HEK293 (cell line): ENCODE measurements at regions not wholly inside any gene's neighbourhood (a gene's known extent, or its start where the extent isn't known, plus 50 kb on each side); places are given as distances from the start of the nearest gene placed in this dataset.

ENCODE experiments used
- CTCF ChIA-PET: fragments of 350-600 bp; formaldehyde crosslinking; extraction: SDS; loops from one replicate; lab custom pipeline; 2021; ENCODE audit warnings: antibody characterized with exemption; lab: Yijun Ruan, JAX
- POLR2A ChIA-PET: fragments of 300-600 bp; formaldehyde crosslinking; extraction: SDS; loops from one replicate; lab custom pipeline; 2020; ENCODE audit warnings: antibody characterized with exemption, inconsistent platforms; lab: Yijun Ruan, JAX
- H3K27ac ChIP-seq: fragments of 200-500 bp; sonication (Bioruptor generic); 2 replicates; pipeline ENCODE4 v1.5.1; 2014; ENCODE audit warnings: low read depth, low read length, control low read depth, inconsistent platforms; ENCODE audit errors: extremely low read depth
- H3K36me3 ChIP-seq, 2 experiments: fragments of 200-500 bp in 1 of 2; sonication (Bioruptor generic) in 1 of 2; 1 replicate in 1 of 2; 2 replicates in 1 of 2; pipeline ENCODE4 v1.5.1; 2014 to 2017; ENCODE audit warnings: inconsistent platforms in 2 of 2, low read length in 2 of 2; ENCODE audit not compliant: control insufficient read depth in 2 of 2, insufficient read depth in 1 of 2
- H3K4me1 ChIP-seq: fragments of 200-500 bp; sonication (Bioruptor generic); 2 replicates; pipeline ENCODE4 v1.5.1; 2014; ENCODE audit warnings: mild to moderate bottlenecking, low read length, inconsistent platforms; ENCODE audit not compliant: control insufficient read depth, insufficient read depth
- H3K4me3 ChIP-seq: 2 replicates; pipeline ENCODE4 v1.5.1; 2011; ENCODE audit warnings: low read depth, mild to moderate bottlenecking, control low read depth, low read length, moderate library complexity
- H3K9me3 ChIP-seq: fragments of 200-500 bp; sonication (Bioruptor generic); 2 replicates; pipeline ENCODE4 v1.5.1; 2014; ENCODE audit warnings: low read depth, low read length, inconsistent platforms; ENCODE audit not compliant: control insufficient read depth, insufficient read depth
- PRDM1 ChIP-seq: fragments of 450-650 bp; formaldehyde crosslinking; IDR thresholded peaks from 2 replicates; pipeline ENCODE4; 2016; ENCODE audit warnings: missing biosample characterization, missing genetic modification characterization
- SCRT1 ChIP-seq: fragments of 450-650 bp; formaldehyde crosslinking; IDR thresholded peaks from 2 replicates; pipeline ENCODE4 v1.5.1; 2016; ENCODE audit warnings: missing biosample characterization, missing genetic modification characterization, borderline replicate concordance
- TCF7L2 ChIP-seq: IDR thresholded peaks from 2 replicates; pipeline ENCODE4 v1.6.1; 2011; ENCODE audit warnings: low read depth, mild to moderate bottlenecking, inconsistent platforms, low read length, moderate library complexity, borderline replicate concordance
- YY2 ChIP-seq: fragments of 450-650 bp; formaldehyde crosslinking; IDR thresholded peaks from 2 replicates; pipeline ENCODE4 v1.5.1; 2016; ENCODE audit warnings: missing biosample characterization, missing genetic modification characterization
- ZBTB17 ChIP-seq: fragments of 450-650 bp; formaldehyde crosslinking; IDR thresholded peaks from 2 replicates; pipeline ENCODE4 v1.5.1; 2016; ENCODE audit warnings: missing biosample characterization, missing genetic modification characterization
- ZBTB7A ChIP-seq: fragments of 450-650 bp; formaldehyde crosslinking; IDR thresholded peaks from 2 replicates; pipeline ENCODE4 v1.5.1; 2016; ENCODE audit warnings: low read depth, missing biosample characterization, missing genetic modification characterization
- ZFP69B ChIP-seq: fragments of 450-650 bp; formaldehyde crosslinking; IDR thresholded peaks from 2 replicates; pipeline ENCODE4 v1.5.1; 2016; ENCODE audit warnings: missing biosample characterization, missing genetic modification characterization
- ZIC2 ChIP-seq: fragments of 450-650 bp; formaldehyde crosslinking; IDR thresholded peaks from 2 replicates; pipeline ENCODE4 v1.5.1; 2016; ENCODE audit warnings: missing biosample characterization, missing genetic modification characterization
- ZNF394 ChIP-seq: fragments of 450-650 bp; formaldehyde crosslinking; IDR thresholded peaks from 2 replicates; pipeline ENCODE4 v1.5.1; 2016; ENCODE audit warnings: missing biosample characterization, missing genetic modification characterization, mild to moderate bottlenecking, moderate library complexity, borderline replicate concordance
- ZNF426 ChIP-seq: fragments of 450-650 bp; formaldehyde crosslinking; IDR thresholded peaks from 2 replicates; pipeline ENCODE4 v1.5.1; 2017; ENCODE audit warnings: missing biosample characterization, missing genetic modification characterization, mild to moderate bottlenecking, inconsistent platforms, moderate library complexity
- ZNF548 ChIP-seq: fragments of 450-650 bp; formaldehyde crosslinking; IDR thresholded peaks from 2 replicates; pipeline ENCODE4 v1.5.1; 2016; ENCODE audit warnings: missing biosample characterization, missing genetic modification characterization
- ZNF555 ChIP-seq: fragments of 450-650 bp; formaldehyde crosslinking; conservative IDR thresholded peaks from 2 replicates; pipeline ENCODE4 v1.5.1; 2017; ENCODE audit warnings: missing biosample characterization, mild to moderate bottlenecking, missing genetic modification characterization, inconsistent platforms
- ZNF585B ChIP-seq: fragments of 450-650 bp; formaldehyde crosslinking; IDR thresholded peaks from 2 replicates; pipeline ENCODE4 v1.5.1; 2016; ENCODE audit warnings: missing biosample characterization, missing genetic modification characterization
- ZNF621 ChIP-seq: fragments of 450-650 bp; formaldehyde crosslinking; IDR thresholded peaks from 2 replicates; pipeline ENCODE4 v1.5.1; 2017; ENCODE audit warnings: missing biosample characterization, missing genetic modification characterization
- ZNF623 ChIP-seq: fragments of 450-650 bp; formaldehyde crosslinking; IDR thresholded peaks from 2 replicates; pipeline ENCODE4 v1.5.1; 2016; ENCODE audit warnings: missing biosample characterization, missing genetic modification characterization
- ZNF624 ChIP-seq: fragments of 450-650 bp; formaldehyde crosslinking; IDR thresholded peaks from 2 replicates; pipeline ENCODE4 v1.5.1; 2017; ENCODE audit warnings: missing biosample characterization, missing genetic modification characterization
- ZNF629 ChIP-seq: fragments of 450-650 bp; formaldehyde crosslinking; IDR thresholded peaks from 2 replicates; pipeline ENCODE4 v1.5.1; 2017; ENCODE audit warnings: missing biosample characterization, missing genetic modification characterization
- ZNF707 ChIP-seq: fragments of 450-650 bp; formaldehyde crosslinking; IDR thresholded peaks from 2 replicates; pipeline ENCODE4 v1.5.1; 2016; ENCODE audit warnings: missing biosample characterization, missing genetic modification characterization
- ZNF76 ChIP-seq: fragments of 450-650 bp; formaldehyde crosslinking; IDR thresholded peaks from 2 replicates; pipeline ENCODE4; 2016; ENCODE audit warnings: low read depth, missing biosample characterization, missing genetic modification characterization, borderline replicate concordance
- ZNF792 ChIP-seq: fragments of 450-650 bp; formaldehyde crosslinking; IDR thresholded peaks from 2 replicates; pipeline ENCODE4 v1.5.1; 2016; ENCODE audit warnings: missing biosample characterization, missing genetic modification characterization
- ZSCAN30 ChIP-seq: fragments of 450-650 bp; IDR thresholded peaks from 2 replicates; pipeline ENCODE4 v1.5.1; 2018; ENCODE audit warnings: missing biosample characterization, mild to moderate bottlenecking, missing genetic modification characterization, moderate library complexity
- TF ChIP-seq, protein P1 (sequence below): fragments of 450-650 bp; formaldehyde crosslinking; optimal IDR thresholded peaks from 2 replicates; pipeline ENCODE3; 2016; ENCODE audit warnings: missing biosample characterization, mild to moderate bottlenecking, missing genetic modification characterization
- TF ChIP-seq, protein P2 (sequence below): fragments of 450-650 bp; formaldehyde crosslinking; IDR thresholded peaks from 2 replicates; pipeline ENCODE4 v1.5.1; 2016; ENCODE audit warnings: missing biosample characterization, missing genetic modification characterization
- TF ChIP-seq, protein P3 (sequence below): fragments of 450-650 bp; formaldehyde crosslinking; IDR thresholded peaks from 2 replicates; pipeline ENCODE4 v1.5.1; 2016; ENCODE audit warnings: missing biosample characterization, missing genetic modification characterization
- TF ChIP-seq, protein P4 (sequence below): fragments of 450-650 bp; formaldehyde crosslinking; IDR thresholded peaks from 2 replicates; pipeline ENCODE4 v1.5.1; 2016; ENCODE audit warnings: missing biosample characterization, missing genetic modification characterization
- TF ChIP-seq, protein P5 (sequence below): fragments of 450-650 bp; formaldehyde crosslinking; IDR thresholded peaks from 2 replicates; pipeline ENCODE4 v1.5.1; 2017; ENCODE audit warnings: missing biosample characterization, missing genetic modification characterization

DNA sequence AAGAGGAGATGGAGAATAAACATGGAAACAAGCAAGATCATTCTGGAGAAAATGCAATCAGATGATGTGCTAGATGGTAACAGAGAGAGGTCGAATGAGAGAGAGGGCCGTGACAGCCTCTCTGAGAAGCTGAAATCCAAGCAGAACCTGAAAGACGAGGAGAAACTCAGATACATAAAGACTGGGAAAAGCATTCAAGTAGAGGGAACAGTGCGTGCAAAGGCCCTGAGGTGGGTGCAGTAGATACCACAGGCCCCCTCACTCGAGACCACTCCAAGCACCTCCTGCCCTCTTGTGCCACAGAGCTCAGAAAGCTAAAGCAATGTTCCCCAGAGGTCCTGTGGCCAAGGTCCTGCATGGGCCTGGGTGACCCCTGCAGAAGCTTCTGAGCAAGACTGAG is 54.8 kb upstream of the DLK1 start:
- TF ChIP-seq ZNF623 (tag by site-specific recombination) (peak; percentile 92), ZNF585B (tag by site-specific recombination) (no peak), ZNF426 (tag by site-specific recombination) (no peak)
- Histone ChIP-seq H3K27ac (no peak overlapping the region), H3K9me3 (no peaks in the 10 kb centered on the region), H3K4me3 (no peak overlapping the region), H3K36me3 (no peaks in the 10 kb centered on the region), H3K4me1 (peaks cover 2% of the 10 kb centered on the region; the same call in 1 of the 2 replicates)
- POLR2A ChIA-PET, result no interaction called here
- CTCF ChIA-PET, result interaction anchor here (0.9 to 2.5 kb wide), 3 partner anchors 8 to 11 kb away, joined by 4 to 11 read pairs (median 5); no protein-coding TSS in a partner anchor

DNA sequence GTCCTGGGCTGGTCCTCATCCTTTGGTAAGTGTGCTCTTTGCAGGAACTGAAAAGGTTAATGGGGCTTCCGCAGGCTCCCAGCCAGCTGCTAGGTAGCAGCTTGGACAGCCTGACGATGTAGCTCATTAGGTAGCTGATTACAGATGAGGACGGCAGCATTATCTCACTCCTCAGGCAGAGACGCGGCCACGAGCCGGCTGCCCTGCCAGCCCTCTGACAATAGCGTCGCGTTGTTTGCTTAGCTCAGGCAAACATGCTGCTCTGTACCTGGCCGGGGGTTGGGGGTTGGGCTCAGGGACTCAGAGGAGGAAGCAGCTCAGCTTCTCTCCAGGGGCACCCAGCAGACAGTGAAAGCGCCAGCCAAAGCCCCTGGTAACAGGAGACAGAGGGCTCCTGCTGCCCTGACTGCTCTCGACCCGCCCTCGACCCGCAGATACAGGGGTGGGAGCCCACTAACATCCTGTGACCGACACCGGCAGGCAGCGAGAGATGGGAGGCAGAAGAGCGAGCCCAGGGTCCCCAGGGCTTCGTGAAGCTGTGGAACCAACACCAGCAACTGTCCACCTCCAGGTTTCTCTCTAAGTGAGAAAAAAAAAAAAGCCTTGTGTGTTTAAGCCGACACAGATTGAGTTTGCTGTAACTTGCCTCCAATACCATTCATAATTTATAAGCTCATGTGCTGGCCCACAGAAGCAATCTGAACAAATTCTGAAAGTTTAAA is 53.4 kb upstream of the DLK1 start:
- Histone ChIP-seq H3K4me3 (no peak overlapping the region), H3K9me3 (no peaks in the 10 kb centered on the region), H3K27ac (no peak overlapping the region), H3K36me3 (no peaks in the 10 kb centered on the region), H3K4me1 (peaks cover 2% of the 10 kb centered on the region; the same call in 1 of the 2 replicates)
- CTCF ChIA-PET, result interaction anchor here (0.5 to 2.5 kb wide), 5 partner anchors 9 to 991 kb away, joined by 3 to 11 read pairs (median 4); no protein-coding TSS in a partner anchor
- POLR2A ChIA-PET, result interaction anchor here (0.7 to 1.1 kb wide), 2 partner anchors 20 to 298 kb away, joined by 3 to 7 read pairs; a partner anchor contains a TSS
- TF ChIP-seq, protein P1, sequence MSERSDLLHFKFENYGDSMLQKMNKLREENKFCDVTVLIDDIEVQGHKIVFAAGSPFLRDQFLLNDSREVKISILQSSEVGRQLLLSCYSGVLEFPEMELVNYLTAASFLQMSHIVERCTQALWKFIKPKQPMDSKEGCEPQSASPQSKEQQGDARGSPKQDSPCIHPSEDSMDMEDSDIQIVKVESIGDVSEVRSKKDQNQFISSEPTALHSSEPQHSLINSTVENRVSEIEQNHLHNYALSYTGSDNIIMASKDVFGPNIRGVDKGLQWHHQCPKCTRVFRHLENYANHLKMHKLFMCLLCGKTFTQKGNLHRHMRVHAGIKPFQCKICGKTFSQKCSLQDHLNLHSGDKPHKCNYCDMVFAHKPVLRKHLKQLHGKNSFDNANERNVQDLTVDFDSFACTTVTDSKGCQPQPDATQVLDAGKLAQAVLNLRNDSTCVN (tag by site-specific recombination), result peak; percentile 19
- TF ChIP-seq, protein P2, sequence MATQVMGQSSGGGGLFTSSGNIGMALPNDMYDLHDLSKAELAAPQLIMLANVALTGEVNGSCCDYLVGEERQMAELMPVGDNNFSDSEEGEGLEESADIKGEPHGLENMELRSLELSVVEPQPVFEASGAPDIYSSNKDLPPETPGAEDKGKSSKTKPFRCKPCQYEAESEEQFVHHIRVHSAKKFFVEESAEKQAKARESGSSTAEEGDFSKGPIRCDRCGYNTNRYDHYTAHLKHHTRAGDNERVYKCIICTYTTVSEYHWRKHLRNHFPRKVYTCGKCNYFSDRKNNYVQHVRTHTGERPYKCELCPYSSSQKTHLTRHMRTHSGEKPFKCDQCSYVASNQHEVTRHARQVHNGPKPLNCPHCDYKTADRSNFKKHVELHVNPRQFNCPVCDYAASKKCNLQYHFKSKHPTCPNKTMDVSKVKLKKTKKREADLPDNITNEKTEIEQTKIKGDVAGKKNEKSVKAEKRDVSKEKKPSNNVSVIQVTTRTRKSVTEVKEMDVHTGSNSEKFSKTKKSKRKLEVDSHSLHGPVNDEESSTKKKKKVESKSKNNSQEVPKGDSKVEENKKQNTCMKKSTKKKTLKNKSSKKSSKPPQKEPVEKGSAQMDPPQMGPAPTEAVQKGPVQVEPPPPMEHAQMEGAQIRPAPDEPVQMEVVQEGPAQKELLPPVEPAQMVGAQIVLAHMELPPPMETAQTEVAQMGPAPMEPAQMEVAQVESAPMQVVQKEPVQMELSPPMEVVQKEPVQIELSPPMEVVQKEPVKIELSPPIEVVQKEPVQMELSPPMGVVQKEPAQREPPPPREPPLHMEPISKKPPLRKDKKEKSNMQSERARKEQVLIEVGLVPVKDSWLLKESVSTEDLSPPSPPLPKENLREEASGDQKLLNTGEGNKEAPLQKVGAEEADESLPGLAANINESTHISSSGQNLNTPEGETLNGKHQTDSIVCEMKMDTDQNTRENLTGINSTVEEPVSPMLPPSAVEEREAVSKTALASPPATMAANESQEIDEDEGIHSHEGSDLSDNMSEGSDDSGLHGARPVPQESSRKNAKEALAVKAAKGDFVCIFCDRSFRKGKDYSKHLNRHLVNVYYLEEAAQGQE (tag by site-specific recombination), result no peak
- no peak for TF ChIP-seq ZBTB7A
- peak; percentile 52; the same call in 1 of the 2 replicates for TF ChIP-seq ZNF629 (tag by site-specific recombination)
- no peak for TF ChIP-seq ZNF792 (tag by site-specific recombination)
- TF ChIP-seq ZNF555 (tag by site-specific recombination), result no peak
- TF ChIP-seq, protein P3, sequence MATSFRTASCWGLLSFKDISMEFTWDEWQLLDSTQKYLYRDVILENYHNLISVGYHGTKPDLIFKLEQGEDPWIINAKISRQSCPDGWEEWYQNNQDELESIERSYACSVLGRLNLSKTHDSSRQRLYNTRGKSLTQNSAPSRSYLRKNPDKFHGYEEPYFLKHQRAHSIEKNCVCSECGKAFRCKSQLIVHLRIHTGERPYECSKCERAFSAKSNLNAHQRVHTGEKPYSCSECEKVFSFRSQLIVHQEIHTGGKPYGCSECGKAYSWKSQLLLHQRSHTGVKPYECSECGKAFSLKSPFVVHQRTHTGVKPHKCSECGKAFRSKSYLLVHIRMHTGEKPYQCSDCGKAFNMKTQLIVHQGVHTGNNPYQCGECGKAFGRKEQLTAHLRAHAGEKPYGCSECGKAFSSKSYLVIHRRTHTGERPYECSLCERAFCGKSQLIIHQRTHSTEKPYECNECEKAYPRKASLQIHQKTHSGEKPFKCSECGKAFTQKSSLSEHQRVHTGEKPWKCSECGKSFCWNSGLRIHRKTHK (tag by site-specific recombination), result no peak
- no peak for TF ChIP-seq SCRT1 (tag by site-specific recombination)
- no peak for TF ChIP-seq PRDM1 (tag by site-specific recombination)
- TF ChIP-seq TCF7L2, result no peak
- TF ChIP-seq, protein P4, sequence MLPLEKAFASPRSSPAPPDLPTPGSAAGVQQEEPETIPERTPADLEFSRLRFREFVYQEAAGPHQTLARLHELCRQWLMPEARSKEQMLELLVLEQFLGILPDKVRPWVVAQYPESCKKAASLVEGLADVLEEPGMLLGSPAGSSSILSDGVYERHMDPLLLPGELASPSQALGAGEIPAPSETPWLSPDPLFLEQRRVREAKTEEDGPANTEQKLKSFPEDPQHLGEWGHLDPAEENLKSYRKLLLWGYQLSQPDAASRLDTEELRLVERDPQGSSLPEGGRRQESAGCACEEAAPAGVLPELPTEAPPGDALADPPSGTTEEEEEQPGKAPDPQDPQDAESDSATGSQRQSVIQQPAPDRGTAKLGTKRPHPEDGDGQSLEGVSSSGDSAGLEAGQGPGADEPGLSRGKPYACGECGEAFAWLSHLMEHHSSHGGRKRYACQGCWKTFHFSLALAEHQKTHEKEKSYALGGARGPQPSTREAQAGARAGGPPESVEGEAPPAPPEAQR (tag by site-specific recombination), result no peak
- no peak for TF ChIP-seq ZNF621 (tag by site-specific recombination)
- no peak for TF ChIP-seq ZNF624
- TF ChIP-seq ZNF394 (tag by site-specific recombination), result peak; percentile 46; the same call in 1 of the 2 replicates
- TF ChIP-seq ZNF548 (tag by site-specific recombination), result no peak
- TF ChIP-seq ZSCAN30 (tag by site-specific recombination), result no peak
- TF ChIP-seq ZIC2, result 0 out of 2 replicates have a peak, but pooled peaks have one; percentile 12
- no peak for TF ChIP-seq YY2 (tag by site-specific recombination)
- TF ChIP-seq ZNF76 (tag by site-specific recombination), result no peak
- peak; percentile 62 for TF ChIP-seq ZBTB17 (tag by site-specific recombination)
- TF ChIP-seq, protein P5, sequence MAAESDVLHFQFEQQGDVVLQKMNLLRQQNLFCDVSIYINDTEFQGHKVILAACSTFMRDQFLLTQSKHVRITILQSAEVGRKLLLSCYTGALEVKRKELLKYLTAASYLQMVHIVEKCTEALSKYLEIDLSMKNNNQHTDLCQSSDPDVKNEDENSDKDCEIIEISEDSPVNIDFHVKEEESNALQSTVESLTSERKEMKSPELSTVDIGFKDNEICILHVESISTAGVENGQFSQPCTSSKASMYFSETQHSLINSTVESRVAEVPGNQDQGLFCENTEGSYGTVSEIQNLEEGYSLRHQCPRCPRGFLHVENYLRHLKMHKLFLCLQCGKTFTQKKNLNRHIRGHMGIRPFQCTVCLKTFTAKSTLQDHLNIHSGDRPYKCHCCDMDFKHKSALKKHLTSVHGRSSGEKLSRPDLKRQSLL (tag by site-specific recombination), result no peak
- TF ChIP-seq ZNF707, result no peak
- TF ChIP-seq ZFP69B (tag by site-specific recombination), result no peak
